HUES48 (cell line): ENCODE measurements at regions not wholly inside any gene's neighbourhood (a gene's known extent, or its start where the extent isn't known, plus 50 kb on each side); places are given as distances from the start of the nearest gene placed in this dataset.

Source experiments
- H3K27ac ChIP-seq: one replicate; pipeline ENCODE4 v1.7.0; 2013; ENCODE audit warnings: low read depth, low read length, inconsistent platforms
- H3K27me3 ChIP-seq: 2 replicates; pipeline ENCODE4 v1.6.1; 2013; ENCODE audit warnings: mild to moderate bottlenecking, low read length; ENCODE audit not compliant: control insufficient read depth, insufficient read depth
- H3K36me3 ChIP-seq: 2 replicates; pipeline ENCODE4 v1.6.1; 2013; ENCODE audit warnings: low read length; ENCODE audit not compliant: control insufficient read depth, insufficient read depth
- H3K4me1 ChIP-seq: 2 replicates; pipeline ENCODE4 v1.6.1; 2013; ENCODE audit warnings: mild to moderate bottlenecking, low read length; ENCODE audit not compliant: control insufficient read depth, insufficient read depth
- H3K4me3 ChIP-seq: 2 replicates; pipeline ENCODE4 v1.5.1; 2013; ENCODE audit warnings: mild to moderate bottlenecking, low read depth, low read length
- H3K9ac ChIP-seq: 2 replicates; pipeline ENCODE4 v1.6.1; 2013; ENCODE audit warnings: mild to moderate bottlenecking, low read depth, low read length, moderate library complexity
- H3K9me3 ChIP-seq: 2 replicates; pipeline ENCODE4 v1.6.1; 2013; ENCODE audit warnings: low read length; ENCODE audit not compliant: control insufficient read depth, insufficient read depth

DNA sequence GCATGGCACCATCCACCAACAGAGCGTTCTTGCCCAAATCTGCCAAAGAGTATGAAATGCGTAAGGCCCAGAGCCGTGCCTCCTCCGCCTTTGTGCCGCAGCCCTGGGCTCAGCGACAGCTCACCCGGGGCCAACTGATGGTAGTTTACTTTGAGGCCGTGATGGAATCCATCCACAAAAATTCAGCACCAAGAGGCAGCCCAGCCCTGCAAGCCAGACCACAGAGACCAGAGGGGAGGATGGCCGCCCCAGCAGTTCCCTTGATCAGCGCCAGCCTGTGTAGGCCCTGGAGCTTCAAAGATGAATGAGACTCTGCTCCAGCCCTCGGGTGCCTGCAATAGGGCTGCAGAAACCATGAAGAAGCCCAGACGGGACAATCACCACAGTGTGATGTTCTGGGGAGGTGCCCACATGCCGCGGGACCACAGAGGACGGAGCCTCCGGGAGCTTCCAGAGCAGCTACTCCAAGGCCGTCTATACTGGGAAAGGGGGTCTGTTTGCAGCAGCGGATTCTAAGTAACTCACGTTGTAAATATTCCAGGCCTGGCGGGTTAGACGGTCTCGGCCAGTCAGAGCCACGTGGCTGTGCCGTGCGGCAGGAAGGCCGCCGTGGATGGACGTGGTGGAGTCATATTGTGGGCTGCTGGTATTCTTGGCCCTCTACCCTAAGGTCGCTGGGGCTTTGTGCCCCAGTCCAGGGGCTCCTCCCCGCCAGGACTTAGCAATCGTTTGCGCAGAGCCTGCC is 80.3 kb downstream of the RBFOX3 start:
- Histone ChIP-seq H3K9me3 (no peaks in the 10 kb centered on the region), H3K36me3 (no peaks in the 10 kb centered on the region), H3K4me1 (peaks cover 7% of the 10 kb centered on the region; the same call in 1 of the 2 replicates), H3K9ac (no peak overlapping the region), H3K4me3 (no peak overlapping the region), H3K27me3 (no peaks in the 10 kb centered on the region), H3K27ac (no peak overlapping the region)

DNA sequence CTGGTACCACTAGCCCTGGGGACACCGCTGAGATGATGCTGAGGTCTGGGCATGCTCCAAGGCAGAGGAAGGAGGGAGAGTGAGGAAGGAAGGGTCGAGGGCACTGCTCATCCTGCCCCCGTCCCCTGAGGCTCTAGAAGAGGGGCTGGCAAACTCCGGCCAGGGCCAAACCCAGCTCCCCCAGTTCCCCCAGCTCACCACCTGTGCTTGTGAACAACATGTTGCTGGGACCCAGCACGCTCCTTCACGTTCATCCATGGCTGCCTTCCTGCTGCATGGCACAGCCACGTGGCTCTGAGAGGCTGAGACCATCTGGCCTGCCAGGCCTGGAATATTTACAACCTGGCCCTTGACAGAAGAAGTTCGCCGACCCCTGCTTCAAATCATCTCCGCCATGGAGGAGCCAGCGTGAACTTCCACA is 81.2 kb downstream of the RBFOX3 start:
- Histone ChIP-seq H3K27ac (no peak overlapping the region), H3K36me3 (no peaks in the 10 kb centered on the region), H3K4me3 (no peak overlapping the region), H3K4me1 (peaks cover 7% of the 10 kb centered on the region; the same call in 1 of the 2 replicates), H3K9me3 (no peaks in the 10 kb centered on the region), H3K9ac (no peak overlapping the region), H3K27me3 (no peaks in the 10 kb centered on the region)

DNA sequence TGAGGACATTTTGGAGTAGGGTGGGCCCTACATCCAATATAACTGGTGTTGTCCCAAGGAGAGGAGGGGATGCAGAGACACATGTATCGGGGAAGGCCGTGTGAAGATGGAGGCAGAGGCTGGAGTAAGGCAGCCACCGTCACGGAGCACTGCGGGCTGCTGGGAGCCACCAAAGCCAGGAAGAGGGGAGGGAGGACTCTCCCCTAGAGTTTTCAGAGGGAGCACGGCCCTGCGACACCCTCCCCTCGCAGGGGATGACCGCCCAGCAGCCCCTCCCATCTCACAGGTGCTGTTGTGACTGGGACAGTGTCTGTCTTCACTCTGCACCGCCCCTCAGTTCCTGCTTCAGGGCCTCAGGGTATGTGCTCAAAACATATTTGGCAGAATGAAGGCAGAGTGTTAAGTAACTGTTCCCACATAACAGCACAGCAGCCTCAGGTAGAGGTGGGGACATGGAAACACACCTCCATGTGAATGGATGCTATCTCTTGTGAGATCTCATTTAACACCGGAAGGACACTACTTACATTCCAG is 82.2 kb downstream of the RBFOX3 start:
- H3K4me1 ChIP-seq, result peaks cover 7% of the 10 kb centered on the region; the same call in 1 of the 2 replicates
- no peak overlapping the region for H3K27ac ChIP-seq
- no peaks in the 10 kb centered on the region for H3K27me3 ChIP-seq
- no peak overlapping the region for H3K4me3 ChIP-seq
- H3K9me3 ChIP-seq, result no peaks in the 10 kb centered on the region
- no peak overlapping the region for H3K9ac ChIP-seq
- H3K36me3 ChIP-seq, result no peaks in the 10 kb centered on the region

DNA sequence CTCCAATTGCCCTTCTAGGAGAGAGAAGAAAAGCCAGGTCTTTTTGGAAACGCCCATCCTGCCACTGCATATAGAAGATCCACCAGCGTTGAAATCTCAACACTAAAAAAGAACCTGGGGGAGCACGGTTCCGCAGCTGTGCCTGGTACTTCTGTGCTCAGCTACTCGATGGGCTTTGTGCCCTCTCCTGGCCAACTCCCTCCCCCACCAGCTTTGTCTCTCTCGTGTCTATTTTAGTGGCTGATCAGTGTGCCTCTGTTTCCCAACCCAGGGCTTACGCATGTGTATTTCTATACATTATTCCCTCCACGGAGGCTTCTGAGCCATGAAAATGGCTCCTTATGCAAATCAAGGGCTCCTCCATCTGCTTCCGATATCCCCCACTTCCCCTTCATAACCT is 83.5 kb downstream of the RBFOX3 start:
- no peaks in the 10 kb centered on the region for H3K36me3 ChIP-seq
- H3K4me1 ChIP-seq, result peaks cover 5% of the 10 kb centered on the region; the same call in 1 of the 2 replicates
- no peak overlapping the region for H3K27ac ChIP-seq
- H3K9ac ChIP-seq, result no peak overlapping the region
- no peaks in the 10 kb centered on the region for H3K9me3 ChIP-seq
- no peaks in the 10 kb centered on the region for H3K27me3 ChIP-seq
- no peak overlapping the region for H3K4me3 ChIP-seq

DNA sequence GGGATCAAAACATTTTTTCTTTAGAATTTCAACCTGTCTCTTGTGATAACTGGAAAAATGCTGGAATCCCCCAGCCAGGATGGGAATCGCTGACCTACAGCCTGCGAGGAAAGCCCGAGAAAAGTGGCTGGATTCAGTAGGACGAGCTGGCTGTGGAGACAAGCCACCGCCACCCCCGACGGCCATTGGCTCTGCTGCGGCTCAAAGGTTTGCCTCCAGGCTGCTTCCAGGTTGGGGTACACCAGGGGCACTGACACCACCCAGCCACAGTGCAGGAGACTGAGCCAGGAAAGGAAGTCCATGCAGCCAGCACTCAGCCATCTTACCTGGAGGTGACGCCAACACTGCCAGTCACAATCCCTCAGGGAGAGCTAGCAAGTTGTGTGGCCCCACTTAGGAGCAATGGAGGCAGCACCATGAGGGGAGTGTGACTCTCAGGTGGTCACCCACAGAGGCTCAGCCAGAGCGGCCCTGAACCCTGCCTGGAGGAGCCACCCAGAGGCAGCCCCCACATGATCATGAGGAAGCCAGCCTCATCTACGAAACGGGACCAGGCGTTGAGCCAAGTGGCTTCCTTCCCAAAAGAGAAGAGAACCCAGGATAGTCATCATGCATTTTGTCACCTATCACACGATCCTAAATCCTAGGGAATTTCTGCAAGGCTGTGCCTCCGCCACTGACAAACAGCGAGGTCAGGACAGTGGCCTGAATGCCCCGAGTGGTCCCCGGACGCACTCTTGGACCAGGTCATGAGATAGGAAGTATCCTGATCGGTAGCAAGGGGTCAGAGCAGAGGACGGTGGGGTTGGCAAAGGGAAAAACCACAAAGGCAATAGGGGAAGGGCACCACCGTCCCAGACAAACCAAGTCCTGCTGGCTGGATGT is 84.8 kb downstream of the RBFOX3 start:
- Histone ChIP-seq H3K9ac (no peak overlapping the region), H3K36me3 (no peaks in the 10 kb centered on the region), H3K27ac (no peak overlapping the region), H3K4me3 (no peak overlapping the region), H3K9me3 (no peaks in the 10 kb centered on the region), H3K27me3 (no peaks in the 10 kb centered on the region), H3K4me1 (no peaks in the 10 kb centered on the region)

DNA sequence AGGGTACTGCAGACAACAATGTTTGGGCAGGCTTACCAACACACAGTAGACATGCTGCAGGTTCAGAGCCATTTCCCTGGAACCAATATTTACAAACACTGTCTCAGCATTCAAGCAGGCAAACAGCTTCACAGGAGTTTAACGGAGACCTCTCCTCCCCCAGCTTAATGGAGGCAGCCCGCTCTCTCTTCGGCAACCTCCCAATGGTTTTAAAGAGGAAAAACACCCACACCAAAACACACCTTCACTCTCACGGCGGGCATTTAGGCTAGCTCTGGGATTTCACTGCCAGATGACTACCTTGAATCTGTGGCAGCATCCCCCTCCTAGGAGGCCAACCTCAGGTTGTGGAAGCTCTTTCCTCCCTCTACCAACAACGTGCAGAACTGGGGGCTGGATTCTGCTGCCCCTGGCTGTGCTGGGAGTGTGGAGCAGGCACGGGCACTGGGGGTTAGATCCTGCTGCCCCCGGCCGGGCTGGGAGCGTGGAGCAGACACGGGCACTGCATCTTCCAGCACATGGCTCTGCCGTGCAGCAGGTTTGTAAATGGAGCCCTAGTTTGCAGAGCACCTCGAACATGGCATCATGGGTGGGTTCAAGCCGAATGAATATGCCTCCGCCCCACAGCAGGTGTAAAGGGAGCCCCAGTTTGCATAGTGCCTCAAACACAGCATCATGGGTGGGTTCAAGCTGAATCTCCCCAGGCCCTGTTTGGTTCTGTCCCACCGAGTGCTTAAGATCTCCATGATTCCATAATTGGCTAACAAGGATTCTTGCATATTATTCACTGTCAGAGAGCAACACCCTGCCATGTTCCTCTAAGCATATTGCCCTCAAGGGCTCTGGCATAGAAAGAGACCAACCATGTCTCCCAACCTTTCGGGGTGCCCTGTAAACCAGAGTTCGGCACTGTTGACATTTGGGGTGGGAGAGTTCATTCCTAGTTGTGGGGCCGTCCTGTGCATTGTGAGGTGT is 86.4 kb downstream of the RBFOX3 start:
- Histone ChIP-seq H3K4me3 (no peak overlapping the region), H3K27me3 (no peaks in the 10 kb centered on the region), H3K9ac (no peak overlapping the region), H3K9me3 (no peaks in the 10 kb centered on the region), H3K36me3 (no peaks in the 10 kb centered on the region), H3K27ac (no peak overlapping the region), H3K4me1 (no peaks in the 10 kb centered on the region)

DNA sequence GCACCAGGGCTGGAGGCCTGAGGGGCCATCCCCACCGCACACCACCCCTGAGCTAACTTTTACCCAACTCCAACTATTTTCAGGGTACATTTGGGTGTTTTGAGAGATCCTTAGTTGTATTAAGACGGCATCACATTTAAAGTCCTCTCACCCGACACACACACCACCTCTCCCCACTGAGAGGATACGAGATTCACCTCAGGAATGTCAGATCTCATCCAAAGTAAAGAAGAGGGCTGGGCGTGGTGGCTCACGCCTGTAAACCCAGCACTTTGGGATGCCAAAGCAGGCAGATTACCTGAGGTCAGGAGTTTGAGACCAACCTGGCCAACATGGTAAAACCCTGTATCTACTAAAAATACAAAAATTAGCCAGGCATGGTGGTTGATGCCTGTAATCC is 88.4 kb downstream of the RBFOX3 start:
- no peaks in the 10 kb centered on the region for H3K27me3 ChIP-seq
- H3K27ac ChIP-seq, result no peak overlapping the region
- no peaks in the 10 kb centered on the region for H3K9me3 ChIP-seq

DNA sequence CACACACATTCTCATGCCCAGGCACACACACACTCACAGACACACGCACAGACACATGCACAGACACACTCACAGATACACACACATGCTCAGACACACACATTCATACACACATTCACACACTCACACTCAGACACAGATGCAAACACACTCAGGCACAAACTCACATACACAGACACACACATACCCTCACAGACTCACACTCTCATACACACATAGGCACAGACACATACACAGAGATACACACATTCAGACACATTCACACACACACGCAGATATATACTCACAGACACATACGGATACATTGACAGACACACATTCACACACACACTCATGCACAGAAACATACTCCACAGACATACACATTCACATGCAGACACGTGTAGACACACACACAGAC is 89.6 kb downstream of the RBFOX3 start:
- H3K4me3 ChIP-seq, result no peak overlapping the region
- no peak overlapping the region for H3K9ac ChIP-seq
- H3K36me3 ChIP-seq, result no peaks in the 10 kb centered on the region
- no peak overlapping the region for H3K27ac ChIP-seq
- H3K9me3 ChIP-seq, result no peaks in the 10 kb centered on the region
- H3K27me3 ChIP-seq, result no peaks in the 10 kb centered on the region
- H3K4me1 ChIP-seq, result 0 out of 2 replicates have a peak, but pooled peaks cover under 1% of the 10 kb centered on the region

More for the DNA sequence above, 88.4 kb downstream of the RBFOX3 start:
- Histone ChIP-seq H3K9ac (no peak overlapping the region), H3K4me3 (no peak overlapping the region), H3K4me1 (no peaks in the 10 kb centered on the region), H3K36me3 (no peaks in the 10 kb centered on the region)

DNA sequence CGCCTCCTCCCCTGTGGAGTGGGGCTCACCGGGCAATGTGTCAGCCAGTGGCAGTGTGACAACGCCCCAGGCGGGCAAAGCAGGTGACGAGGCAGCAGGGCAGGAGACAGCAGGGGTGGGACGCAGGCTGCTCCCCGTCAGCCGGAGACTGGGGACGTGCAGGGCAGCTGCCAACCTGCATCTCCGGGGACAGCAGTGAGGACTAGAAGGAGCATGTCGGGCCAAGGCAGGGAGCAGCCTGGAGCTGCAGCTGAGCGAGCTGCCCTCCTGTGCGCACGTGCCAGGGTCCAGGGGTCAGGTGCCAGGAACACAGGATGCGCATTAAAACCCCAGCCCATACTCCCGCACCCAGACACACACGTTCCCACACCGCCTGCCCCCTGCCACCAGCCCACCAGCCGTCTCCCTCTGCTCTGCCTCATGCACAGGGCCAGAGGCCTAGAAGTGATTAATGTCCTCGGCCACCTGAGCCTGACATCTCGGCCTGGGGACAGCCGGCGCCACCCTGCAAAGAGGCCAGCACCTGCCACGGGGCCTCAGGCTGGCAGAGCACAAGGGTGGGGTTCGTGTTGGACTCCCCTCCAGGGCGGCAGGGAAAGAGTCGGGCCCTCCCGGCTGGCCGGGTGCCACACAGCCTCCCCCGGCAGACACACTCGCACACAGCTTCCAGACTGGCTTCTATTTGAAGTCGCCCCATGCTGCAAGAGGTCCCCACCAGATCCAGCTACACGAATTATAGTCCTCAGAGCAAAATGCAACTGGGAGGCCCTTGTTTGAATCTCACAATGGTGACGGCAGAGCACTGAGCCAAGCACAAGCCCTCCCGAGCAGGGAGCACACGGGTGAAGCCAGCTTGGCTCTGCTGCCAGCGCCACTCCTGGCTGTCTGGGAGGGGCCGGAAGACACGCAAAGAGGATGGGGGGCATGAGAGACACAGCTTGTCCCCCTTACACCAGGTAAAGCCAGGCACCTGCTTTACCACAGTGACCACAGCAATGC is 90.4 kb downstream of the RBFOX3 start:
- no peaks in the 10 kb centered on the region for H3K27me3 ChIP-seq
- H3K36me3 ChIP-seq, result no peaks in the 10 kb centered on the region
- H3K4me1 ChIP-seq, result peaks cover 6% of the 10 kb centered on the region; the same call in 1 of the 2 replicates
- H3K9me3 ChIP-seq, result no peaks in the 10 kb centered on the region
- H3K9ac ChIP-seq, result no peak overlapping the region
- H3K27ac ChIP-seq, result no peak overlapping the region
- no peak overlapping the region for H3K4me3 ChIP-seq
